NCI-H526 treated with DMSO at 0.1 percent for 48 hours (cell line): ENCODE measurements at regions not wholly inside any gene's neighbourhood (a gene's known extent, or its start where the extent isn't known, plus 50 kb on each side); places are given as distances from the start of the nearest gene placed in this dataset.
"Not testable (repeated sequence)": the region's sequence is repeated elsewhere in the genome, so short reads cannot be mapped to it uniquely, and the experiment has no call there.

Source experiments
- DNase-seq: peaks from one replicate; lab custom pipeline; 2025; lab: John Stamatoyannopoulos, UW

DNA sequence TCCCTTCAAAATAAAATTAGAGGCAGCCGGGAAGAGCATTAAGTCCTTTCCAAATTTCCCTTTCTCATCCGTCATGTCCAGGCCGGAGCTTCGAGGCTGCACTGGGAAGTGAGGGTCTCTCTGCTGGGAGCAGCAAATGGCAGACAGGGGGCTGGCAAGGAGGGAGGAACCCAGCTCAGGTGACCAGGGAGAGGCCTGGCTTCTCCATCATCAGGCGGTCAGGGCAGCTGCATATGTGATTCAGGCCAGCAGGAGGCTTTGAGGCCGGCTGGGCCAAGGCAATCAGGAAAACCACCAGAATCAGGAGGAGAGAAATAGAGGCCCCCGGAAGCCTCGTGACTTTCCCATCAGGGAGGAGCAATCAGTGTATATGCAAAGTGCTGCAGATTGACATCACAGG, 85.0 kb upstream of the RPL38 start:
- DNase-seq, result no peak

DNA sequence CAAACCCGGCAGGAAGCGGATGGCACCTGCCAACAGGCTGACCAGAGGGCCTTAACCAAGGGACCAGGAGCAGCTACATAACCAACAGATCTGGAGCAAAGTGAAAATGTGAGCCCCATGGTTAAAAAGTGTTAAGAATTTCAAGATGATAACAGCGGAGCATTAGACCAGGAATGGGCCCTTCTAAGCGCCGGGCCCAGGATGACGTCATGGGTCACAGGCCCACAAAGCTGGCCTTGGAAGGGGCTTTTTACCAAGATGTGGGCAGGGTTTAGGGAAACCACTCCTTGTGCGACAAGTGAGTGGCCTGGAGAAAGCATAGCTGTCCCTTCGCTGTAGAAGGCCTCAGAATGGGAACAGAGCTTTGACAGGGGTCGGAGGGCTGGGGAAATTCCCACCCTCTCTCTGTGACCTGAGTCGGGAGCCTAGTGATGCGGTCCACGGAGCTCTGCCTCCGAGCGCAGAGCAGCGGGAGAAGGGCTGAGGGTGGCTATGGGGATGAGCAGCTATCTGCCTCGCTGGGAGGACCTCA, 84.4 kb upstream of the RPL38 start:
- no peak for DNase-seq

DNA sequence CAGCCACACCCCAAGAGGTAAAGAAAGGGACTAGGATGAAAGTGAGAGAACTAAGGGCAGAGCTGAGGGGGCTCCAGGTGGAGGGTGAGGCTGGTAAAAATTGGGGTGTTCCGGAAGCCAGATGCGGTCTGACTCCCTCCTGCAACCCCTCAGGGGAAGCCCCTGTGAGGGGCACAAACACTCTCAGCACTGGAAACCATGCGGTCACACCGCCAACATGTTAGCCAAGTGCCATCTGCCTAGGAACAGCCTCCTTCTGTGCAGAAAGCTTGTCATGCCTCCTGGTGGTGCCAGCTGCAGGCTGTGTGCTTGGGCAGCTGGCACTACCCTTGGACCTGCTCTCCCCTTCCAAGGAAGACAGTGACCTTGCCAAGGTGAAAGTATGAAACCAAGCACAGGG, 83.5 kb upstream of the RPL38 start:
- no peak for DNase-seq

DNA sequence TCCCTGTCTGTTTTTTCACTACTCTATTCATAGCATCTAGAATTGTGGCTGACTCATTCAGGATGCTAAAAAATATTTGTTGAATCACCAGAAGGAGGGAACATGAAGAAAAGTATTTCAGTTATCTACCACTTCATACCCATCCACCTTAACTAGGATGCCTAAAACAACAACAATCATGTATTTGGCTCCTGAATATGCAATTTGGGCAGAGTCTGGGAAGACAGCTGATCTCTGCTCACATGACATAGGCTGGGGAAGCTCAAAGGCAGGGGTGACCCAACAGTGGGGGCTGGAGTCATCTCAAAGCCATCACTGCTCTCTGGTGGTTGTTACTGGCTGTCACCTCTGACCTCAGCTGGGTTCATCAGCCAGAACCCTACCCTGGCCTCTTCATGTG, 80.1 kb upstream of the RPL38 start:
- no peak for DNase-seq

DNA sequence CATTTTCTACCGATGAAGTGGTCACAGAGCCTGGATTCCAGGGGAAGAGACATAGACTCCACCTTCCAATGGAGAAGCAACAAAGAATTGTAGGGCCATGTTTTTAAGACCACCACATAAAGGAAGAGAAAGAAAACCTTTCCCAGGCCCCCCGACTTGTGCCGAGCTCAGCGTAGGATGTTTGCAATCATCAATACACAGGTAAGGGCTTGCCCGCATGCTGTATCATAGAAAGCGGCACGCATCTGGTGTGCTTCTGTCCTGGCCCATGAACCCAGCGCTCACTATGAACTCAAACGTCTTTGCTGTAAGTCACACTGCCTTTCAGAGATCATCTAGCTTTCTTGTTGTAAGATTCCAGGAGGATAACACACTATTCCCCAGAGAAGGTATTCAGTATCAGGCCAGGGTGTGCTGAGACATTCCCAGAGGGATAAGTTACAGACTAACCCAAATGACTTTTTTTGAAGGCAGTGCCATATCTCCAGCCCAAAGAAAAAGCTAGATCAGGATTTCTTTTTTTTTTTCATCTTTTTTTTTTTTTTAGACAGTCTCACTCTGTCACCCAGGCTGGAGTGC, 79.5 kb upstream of the RPL38 start:
- DNase-seq, result no peak

DNA sequence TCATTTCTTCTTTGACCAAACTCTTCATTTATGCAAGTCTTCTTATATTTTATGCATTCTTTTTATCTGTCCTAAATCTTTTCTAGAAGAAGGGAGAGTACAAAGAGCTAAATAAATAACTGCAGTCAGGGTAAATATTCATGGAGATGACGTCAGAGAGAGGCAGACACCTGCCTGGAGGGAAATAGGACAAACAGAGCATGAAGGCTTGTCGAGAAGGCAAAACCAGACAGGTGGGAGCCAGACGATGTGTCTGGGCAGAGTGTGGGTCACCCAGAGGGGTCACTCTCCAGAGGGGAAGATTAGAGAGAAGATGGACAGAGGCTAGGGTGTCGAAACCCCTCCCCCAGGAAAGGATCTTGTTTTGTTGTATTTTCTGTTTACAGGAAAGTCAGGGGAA, 78.3 kb upstream of the RPL38 start:
- peak; percentile 47 for DNase-seq

DNA sequence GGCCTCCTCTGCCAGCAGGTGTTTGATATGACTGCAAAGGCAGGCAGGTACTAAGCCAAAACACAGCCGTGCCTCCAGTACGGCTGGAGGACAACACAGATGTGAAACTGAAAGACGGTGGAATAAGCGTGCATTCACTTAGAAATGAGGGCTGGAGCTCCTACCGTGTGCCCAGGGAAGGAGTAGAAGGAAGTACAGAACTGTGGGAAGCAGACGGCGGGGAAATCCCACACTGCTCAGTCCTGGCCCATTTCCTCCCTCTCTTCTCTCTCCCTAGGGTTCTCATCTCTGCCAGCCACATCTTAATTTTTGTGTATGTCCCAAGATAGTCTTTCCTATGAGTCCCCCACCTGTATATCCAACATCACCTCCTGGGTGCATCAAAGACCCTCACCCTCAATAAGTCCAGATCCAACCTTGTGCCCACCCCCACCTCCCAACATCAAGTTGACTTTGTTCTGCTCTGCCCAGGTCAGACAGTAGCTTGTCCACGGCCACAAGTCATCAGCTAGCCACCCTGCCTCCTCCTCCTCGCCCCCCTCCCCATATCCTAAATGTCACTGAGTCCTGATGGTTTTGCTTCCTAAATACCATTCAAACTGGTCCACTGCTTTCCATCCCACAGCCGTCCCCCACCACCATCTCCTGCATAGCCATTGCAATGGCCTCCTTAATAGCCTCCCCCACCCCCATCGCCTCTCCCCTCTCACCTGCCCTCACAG, 77.1 kb upstream of the RPL38 start:
- DNase-seq, result no peak

DNA sequence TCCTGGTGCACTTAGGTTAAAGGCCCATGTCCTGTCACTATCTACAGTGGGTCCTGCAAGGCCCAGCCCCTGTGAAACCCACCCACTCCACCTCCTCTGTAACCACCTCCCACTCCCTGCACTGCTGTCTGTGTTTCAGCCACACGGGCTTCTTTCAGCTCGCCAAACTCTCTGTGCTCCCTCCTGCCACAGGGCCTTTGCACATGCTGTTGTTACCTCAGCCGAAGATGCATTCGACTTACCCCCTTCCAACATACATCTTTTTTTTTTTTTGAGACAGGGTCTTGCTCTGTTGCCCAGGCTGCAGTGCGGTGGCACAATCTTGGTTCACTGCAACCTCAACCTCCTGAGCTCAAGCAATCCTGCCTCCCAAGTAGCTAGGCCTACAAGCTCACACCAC, 76.5 kb upstream of the RPL38 start:
- no peak for DNase-seq

DNA sequence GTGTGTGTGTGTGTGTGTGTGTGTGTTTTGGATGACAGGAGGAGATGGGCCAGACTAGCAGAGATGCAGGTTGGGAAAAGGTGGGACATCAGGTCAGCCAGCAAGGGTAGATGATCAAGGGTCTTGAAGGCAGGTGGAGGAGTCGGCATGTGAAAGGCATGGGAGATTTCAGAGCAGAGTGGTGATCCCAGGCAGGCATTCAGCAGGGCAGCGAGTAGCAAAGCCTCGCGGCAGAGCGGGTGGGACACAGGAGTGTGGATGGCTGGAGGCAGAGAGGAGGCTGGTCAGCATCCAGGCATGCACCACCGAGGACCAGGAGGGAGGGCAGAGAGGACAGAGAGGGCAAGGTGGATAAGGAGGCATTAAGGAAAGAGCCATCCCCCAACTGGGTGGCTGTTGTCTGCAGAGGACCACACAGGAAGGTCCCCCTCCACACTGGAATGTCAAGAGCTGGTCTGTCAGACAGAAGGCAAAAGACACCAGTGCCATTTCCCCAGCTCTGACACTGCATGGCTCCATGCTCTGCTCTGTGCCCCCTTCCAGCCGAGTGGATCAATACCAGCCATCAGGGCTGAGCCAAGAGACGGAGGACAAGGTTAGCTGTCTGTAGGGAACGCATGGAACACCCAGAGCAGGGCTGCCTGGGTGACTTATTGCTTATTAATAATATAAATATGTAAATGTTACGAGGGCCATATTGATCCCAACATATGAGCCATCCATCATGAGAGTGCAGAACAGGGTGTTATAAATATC, 74.8 kb upstream of the RPL38 start:
- DNase-seq, result no peak

DNA sequence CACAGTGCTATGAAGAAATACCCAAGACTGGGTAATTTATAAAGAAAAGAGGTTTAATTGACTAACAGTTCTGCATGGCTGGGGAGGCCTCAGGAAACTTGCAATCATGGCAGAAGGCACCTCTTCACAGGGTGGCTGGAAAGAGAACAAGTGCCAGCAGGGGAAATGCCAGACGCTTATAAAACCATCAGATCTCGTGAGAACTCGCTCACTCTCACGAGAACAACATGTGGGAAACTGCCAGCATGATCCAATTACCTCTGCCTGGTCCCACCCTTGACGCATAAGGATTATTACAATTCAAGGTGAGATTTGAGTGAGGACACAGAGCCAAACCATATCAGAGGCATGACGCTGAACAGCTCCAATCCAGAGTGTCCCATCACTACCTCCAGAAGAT, 73.7 kb upstream of the RPL38 start:
- DNase-seq, result not testable (repeated sequence)

DNA sequence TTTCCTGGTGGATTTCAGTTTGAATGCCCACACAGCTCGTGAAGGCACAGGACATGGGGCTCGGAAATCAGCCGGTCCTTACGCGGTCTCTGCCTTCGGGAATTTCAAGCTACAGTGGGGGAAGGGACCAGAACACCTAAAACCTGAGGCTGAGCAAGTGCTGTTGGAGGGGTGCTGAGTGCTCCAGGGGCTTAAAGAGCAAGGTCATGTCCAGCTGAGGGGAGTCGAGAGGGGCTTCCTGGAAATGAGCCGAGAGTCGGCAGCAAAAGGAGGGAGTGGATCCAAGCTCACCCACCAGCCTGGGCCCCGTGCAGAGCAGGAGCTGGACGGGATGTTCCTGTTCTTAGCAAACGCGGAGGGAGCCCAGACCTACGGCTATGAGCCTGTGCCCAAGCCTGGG, 73.2 kb upstream of the RPL38 start:
- DNase-seq, result no peak

DNA sequence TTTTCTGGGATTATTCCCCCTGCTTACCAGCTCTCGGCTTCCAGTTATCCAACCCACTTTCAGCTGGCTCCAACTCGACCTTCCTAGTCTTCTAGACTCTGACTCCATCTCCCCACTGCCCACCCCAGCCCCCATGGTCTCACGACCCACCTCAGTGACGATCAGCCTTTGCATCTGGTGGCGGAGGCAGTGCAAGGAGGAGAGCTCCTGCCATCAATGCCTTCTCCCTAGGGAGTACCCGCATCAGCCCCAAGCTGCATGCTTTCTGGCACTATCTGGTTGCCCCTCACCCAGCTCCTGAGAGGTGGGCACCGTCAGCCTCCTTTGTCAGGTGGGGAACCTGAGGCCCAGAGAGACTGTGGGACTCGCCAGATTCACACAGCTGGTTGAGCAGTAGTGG, 72.6 kb upstream of the RPL38 start:
- DNase-seq, result no peak

DNA sequence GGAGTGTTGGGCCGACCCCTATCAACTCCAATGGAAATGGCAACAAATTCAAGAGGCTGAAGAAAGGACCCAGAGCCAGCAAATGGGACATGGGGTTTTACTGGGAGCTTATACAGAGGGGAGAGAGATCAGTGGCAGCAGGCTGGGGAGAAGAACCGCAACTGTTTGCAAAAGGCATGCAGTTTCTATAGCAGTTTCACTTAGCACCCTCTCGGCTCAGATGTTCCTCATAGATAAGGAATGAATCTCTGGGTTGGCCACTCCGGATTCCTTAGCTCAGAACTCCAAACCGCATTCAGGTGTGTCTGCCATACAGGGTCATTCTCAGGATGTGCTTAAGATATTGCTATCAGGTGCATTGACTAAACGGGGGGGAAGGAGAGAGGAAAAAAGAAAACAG, 71.1 kb upstream of the RPL38 start:
- no peak for DNase-seq

DNA sequence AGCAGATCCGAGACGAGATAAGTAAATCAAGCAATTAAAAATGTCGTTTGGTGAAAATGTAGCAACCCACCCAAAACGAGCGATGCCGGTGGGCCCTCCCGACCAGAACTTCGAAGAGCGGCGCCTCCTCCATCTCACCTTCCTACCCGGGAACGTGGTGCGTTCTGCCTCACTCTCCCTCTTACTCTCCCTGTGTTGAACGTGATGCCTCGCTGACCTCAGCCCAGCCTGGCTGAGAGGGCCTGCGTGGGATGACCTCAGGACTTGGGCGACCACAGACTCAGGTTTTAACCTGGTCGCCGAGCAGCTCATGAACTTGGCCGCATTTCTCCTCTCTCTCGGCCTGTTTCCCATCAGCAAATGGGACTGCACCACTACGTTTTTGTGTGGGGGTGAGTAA, 69.7 kb upstream of the RPL38 start:
- no peak for DNase-seq

DNA sequence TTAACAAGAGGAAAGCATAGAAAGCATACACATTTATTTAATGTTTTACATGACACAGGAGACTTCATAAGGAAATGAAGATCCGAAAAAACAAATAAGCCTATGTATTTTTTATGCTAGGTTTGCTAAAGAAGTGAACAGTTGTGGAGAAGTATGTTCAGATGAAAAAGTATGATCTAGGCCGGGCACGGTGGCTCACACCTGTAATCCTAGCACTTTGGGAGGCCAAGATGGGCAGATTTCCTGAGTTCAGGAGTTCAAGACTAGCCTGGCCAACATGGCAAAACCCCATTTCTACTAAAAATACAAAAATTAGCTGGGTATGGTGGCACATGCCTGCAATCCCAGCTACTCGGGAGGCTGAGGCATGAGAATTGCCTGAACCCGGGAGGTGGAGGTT, 69.2 kb upstream of the RPL38 start:
- not testable (repeated sequence) for DNase-seq

DNA sequence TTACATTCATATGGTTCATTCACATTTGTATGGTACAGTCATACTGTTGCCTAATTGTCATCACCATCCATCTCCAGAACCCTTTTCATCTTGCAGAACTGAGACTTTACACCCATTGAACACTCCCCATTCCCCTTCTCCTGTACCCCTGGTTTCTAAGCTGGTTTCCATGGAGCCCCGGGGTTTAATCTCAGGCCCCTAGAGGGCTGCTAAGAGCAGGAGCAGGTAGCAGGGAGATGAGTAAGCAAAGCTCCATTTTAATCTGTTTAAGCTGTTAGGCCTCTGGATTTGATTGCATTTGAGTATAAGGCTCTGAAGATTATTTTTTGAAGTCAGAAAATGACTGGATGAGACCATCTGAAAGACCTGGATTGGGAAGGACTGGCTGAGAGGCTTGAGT, 68.5 kb upstream of the RPL38 start:
- DNase-seq, result no peak

DNA sequence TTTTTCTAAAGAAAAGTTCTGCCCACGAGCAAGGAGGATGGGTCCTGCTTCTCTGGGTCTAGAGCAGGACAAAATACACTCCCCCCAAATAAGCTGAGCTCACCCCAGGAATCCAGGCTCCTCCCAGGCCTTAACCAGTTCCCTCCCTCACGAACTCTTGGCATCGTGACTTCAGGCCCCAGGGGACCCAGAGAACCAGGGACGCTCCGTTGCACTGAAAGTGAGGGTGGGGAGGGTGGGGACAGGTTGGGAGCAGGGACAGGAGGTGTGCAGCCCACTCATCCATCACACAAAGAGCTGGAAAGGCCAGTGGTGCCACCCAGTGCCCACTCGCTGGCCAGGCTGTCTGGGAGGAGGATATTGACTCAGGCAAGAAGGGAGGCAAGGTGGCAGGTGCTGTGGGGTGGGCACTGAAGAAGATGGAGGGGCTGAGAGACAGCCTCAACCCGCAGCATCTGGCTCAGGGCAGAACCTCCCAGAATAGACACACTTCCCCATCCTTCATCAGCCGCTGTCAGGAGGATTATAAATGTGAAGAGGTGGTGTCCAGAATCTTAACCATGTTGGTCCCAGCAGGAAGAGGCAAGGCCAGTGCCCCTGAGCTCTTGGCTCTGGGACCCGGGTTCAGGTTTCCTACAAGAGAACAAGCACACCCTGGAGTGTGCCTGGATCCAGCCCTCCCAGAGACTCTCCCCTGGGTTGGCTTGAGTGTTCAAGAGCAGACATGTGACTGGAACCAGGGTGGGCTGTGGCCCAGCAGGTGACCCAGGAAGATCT, 67.9 kb upstream of the RPL38 start:
- no peak for DNase-seq

DNA sequence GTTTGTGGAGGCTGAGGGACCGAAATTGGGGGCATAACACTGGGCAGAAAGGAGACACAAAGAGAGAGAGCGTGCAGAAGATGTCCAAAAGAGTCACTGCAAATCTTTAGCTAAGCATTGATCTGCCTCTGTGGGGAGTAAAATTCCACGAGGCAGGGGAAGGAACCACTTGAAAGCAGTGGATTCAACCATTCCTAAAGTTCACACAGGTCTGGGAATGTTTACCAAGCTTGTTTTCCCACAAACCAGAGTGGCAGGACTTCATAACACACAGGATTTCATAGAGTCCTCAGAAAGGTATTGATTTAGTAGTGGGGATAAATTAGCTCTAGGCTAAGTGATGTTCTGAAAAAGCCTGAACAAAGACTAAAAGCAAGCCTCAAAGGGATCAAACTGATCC, 66.1 kb upstream of the RPL38 start:
- no peak for DNase-seq

DNA sequence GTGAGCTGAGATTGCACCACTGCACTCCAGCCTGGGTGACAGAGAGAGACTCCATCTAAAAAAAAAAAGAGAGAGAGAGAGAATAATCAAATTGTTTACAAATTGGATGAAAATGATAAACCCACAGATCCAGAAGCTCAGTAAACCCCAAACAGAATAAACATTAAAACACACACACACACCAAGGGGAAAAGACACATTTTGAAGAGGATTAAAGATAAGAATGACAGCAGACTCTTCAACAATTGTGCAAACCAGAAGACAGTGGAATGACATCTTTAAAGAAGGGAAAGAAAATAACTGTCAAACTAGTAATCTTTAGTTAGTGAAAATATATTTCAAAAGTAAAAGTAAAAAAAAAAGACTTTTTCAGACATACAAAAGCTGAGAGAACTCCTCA, 64.4 kb upstream of the RPL38 start:
- no peak for DNase-seq

DNA sequence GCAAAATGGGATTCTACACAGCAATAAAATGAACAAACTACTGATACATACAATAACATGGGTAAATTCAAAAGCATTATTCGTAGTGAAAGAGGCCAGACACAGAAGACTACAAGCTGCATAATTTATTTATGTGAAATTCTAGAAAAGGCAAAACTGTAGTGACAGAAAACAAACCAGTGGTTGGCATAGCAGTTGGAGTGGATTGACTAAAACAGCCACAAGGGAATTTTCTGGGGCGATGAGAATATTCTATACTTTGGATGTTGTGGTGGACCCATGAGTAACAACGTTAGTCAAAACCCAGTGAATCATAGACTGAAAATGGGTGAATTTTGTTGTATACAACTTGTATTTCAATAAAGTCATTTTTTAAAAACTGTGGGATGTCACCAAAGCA, 63.2 kb upstream of the RPL38 start:
- DNase-seq, result no peak

DNA sequence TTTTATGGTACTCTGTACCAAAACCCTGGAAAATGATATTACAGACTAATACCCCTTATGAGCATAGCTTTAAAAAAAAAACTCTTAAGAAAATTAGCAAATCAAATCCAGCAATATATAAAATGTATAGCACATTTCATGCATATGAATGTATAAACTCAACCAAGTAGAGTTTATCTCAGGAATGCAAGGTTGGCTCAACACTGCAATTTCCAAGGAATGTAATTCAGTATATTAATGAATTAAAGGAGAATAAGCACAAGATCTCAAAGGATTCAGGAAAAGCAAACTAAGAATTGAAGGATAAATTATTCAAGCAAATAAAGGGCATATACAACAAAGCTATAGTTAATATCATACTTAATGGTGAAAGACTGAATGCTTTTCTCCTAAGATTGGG, 61.9 kb upstream of the RPL38 start:
- no peak for DNase-seq

DNA sequence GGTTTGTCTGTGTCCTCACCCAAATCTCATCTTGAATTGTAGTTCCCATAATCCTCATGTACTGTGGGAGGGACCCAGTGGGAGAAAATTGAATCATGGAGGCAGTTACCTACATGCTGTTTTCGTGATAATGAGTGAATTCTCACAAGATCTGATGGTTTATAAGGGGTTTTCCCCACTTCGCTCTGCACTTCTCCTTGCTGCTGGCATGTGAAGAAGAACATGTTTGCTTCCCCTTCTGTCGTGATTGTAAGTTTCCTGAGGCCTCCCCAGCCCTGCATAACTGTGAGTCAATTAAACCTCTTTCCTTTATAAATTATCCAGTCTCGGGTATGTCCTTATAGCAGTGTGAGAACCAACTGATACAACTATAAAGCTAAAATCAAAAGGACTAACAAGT, 60.2 kb upstream of the RPL38 start:
- not testable (repeated sequence) for DNase-seq

DNA sequence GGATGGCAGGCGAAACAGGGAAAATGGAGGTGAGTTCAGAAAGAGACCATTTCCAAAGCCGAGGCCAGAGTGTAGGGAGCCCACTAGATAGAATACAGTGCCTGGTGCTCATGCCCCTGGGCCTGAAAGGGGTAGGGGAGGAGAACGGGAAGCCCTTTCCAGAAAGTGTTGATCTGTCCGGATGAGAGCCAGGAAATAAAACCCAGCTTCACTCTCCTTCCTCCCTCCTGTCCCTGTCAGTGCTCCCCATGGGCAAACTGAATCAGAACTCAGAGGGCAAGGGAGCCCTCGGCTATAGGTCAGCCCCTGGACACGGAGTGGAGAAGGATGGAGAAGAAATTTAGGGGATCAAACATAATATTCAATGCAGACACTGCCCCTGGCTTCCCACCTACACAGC, 57.7 kb upstream of the RPL38 start:
- DNase-seq, result no peak
